ENCODE measurements at regions not wholly inside any gene's neighbourhood (a gene's known extent, or its start where the extent isn't known, plus 50 kb on each side); places are given as distances from the start of the nearest gene placed in this dataset.

DNA sequence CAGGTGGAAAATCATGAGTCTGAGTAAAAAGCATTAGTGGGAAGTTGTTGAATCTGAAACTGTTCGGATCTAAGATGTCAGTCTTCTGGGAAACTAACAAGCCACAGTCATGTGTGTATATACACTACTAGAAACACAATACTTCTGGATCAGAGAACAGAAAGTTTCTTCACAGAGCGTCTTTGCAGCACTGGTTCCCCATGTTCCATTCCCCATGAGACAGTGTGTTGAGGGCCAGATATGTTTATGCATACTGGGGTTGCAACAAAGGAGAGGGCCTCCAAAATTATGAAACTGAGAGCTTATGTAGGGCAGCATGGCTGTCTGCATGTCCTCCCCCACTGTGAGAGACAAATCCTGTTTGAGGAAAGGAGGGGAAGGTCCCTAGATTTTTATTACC lies 295.0 kb upstream of the NAV3 start:
- no peak overlapping the region for H3K4me3 ChIP-seq
- ATAC-seq (no peak), FAIRE-seq (no peak), DNase-seq (ENCODE audit: extremely low read depth in 1 of 4, low spot score in 3 of 4) (no peak)
- H3K9ac ChIP-seq (ENCODE audit: insufficient read depth in 1 of 2, low read depth in 2 of 2, low read length in 2 of 2) = no peak overlapping the region
- no peaks in the 10 kb centered on the region for H3K9me1 ChIP-seq (ENCODE audit: control insufficient read depth, insufficient read depth, low read length)
- in situ Hi-C loops (cut with MboI) = no loop called here
- H3K36me3 ChIP-seq (ENCODE audit: control insufficient read depth, insufficient read depth, low read length) = no peaks in the 10 kb centered on the region
- TF ChIP-seq ZNF217 (CRISPR knock-in tag; IDR thresholded peaks at IDR 0.05) (no peak), TEAD4 (IDR thresholded peaks at IDR 0.05; ENCODE audit: low read length) (no peak), TEAD4 (CRISPR knock-in tag; IDR thresholded peaks at IDR 0.05; ENCODE audit: borderline replicate concordance) (no peak), LARP7 (IDR thresholded peaks at IDR 0.05) (no peak), MEIS2 (IDR thresholded peaks at IDR 0.05; ENCODE audit: partially characterized antibody) (no peak), RBBP5 (IDR thresholded peaks at IDR 0.05; ENCODE audit: borderline replicate concordance, insufficient read depth, low read length, poor library complexity, severe bottlenecking) (no peak), TAL1 (IDR thresholded peaks at IDR 0.05) (no peak), ZNF444 (CRISPR knock-in tag; IDR thresholded peaks at IDR 0.05) (no peak)
- TF ChIP-seq, protein P1, sequence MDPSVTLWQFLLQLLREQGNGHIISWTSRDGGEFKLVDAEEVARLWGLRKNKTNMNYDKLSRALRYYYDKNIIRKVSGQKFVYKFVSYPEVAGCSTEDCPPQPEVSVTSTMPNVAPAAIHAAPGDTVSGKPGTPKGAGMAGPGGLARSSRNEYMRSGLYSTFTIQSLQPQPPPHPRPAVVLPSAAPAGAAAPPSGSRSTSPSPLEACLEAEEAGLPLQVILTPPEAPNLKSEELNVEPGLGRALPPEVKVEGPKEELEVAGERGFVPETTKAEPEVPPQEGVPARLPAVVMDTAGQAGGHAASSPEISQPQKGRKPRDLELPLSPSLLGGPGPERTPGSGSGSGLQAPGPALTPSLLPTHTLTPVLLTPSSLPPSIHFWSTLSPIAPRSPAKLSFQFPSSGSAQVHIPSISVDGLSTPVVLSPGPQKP (CRISPR knock-in tag; IDR thresholded peaks at IDR 0.05) = no peak
- TF ChIP-seq, protein P2, sequence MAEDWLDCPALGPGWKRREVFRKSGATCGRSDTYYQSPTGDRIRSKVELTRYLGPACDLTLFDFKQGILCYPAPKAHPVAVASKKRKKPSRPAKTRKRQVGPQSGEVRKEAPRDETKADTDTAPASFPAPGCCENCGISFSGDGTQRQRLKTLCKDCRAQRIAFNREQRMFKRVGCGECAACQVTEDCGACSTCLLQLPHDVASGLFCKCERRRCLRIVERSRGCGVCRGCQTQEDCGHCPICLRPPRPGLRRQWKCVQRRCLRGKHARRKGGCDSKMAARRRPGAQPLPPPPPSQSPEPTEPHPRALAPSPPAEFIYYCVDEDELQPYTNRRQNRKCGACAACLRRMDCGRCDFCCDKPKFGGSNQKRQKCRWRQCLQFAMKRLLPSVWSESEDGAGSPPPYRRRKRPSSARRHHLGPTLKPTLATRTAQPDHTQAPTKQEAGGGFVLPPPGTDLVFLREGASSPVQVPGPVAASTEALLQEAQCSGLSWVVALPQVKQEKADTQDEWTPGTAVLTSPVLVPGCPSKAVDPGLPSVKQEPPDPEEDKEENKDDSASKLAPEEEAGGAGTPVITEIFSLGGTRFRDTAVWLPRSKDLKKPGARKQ (CRISPR knock-in tag; IDR thresholded peaks at IDR 0.05) = no peak
- TF ChIP-seq, protein P3, sequence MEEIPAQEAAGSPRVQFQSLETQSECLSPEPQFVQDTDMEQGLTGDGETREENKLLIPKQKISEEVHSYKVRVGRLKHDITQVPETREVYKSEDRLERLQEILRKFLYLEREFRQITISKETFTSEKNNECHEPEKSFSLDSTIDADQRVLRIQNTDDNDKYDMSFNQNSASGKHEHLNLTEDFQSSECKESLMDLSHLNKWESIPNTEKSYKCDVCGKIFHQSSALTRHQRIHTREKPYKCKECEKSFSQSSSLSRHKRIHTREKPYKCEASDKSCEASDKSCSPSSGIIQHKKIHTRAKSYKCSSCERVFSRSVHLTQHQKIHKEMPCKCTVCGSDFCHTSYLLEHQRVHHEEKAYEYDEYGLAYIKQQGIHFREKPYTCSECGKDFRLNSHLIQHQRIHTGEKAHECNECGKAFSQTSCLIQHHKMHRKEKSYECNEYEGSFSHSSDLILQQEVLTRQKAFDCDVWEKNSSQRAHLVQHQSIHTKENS (CRISPR knock-in tag; IDR thresholded peaks at IDR 0.05) = no peak
- TF ChIP-seq, protein P4, sequence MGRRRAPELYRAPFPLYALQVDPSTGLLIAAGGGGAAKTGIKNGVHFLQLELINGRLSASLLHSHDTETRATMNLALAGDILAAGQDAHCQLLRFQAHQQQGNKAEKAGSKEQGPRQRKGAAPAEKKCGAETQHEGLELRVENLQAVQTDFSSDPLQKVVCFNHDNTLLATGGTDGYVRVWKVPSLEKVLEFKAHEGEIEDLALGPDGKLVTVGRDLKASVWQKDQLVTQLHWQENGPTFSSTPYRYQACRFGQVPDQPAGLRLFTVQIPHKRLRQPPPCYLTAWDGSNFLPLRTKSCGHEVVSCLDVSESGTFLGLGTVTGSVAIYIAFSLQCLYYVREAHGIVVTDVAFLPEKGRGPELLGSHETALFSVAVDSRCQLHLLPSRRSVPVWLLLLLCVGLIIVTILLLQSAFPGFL (CRISPR knock-in tag; IDR thresholded peaks at IDR 0.05) = no peak
- TF ChIP-seq, protein P5, sequence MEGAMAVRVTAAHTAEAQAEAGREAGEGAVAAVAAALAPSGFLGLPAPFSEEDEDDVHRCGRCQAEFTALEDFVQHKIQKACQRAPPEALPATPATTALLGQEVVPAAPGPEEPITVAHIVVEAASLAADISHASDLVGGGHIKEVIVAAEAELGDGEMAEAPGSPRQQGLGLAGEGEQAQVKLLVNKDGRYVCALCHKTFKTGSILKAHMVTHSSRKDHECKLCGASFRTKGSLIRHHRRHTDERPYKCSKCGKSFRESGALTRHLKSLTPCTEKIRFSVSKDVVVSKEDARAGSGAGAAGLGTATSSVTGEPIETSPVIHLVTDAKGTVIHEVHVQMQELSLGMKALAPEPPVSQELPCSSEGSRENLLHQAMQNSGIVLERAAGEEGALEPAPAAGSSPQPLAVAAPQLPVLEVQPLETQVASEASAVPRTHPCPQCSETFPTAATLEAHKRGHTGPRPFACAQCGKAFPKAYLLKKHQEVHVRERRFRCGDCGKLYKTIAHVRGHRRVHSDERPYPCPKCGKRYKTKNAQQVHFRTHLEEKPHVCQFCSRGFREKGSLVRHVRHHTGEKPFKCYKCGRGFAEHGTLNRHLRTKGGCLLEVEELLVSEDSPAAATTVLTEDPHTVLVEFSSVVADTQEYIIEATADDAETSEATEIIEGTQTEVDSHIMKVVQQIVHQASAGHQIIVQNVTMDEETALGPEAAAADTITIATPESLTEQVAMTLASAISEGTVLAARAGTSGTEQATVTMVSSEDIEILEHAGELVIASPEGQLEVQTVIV (CRISPR knock-in tag; IDR thresholded peaks at IDR 0.05; ENCODE audit: borderline replicate concordance) = no peak
- TF ChIP-seq, protein P6, sequence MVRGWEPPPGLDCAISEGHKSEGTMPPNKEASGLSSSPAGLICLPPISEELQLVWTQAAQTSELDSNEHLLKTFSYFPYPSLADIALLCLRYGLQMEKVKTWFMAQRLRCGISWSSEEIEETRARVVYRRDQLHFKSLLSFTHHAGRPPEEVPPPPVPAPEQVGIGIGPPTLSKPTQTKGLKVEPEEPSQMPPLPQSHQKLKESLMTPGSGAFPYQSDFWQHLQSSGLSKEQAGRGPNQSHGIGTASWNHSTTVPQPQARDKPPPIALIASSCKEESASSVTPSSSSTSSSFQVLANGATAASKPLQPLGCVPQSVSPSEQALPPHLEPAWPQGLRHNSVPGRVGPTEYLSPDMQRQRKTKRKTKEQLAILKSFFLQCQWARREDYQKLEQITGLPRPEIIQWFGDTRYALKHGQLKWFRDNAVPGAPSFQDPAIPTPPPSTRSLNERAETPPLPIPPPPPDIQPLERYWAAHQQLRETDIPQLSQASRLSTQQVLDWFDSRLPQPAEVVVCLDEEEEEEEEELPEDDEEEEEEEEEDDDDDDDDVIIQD (CRISPR knock-in tag; IDR thresholded peaks at IDR 0.05) = no peak
- H4K20me1 ChIP-seq (replicated peaks; ENCODE audit: control insufficient read depth, insufficient read depth, low read length) = no peaks in the 10 kb centered on the region
- intact Hi-C loops (cut with micrococcal nuclease) = no loop called here
- H3K9me3 ChIP-seq (replicated peaks; ENCODE audit: control insufficient read depth, insufficient read depth, low read depth, low read length) = no peaks in the 10 kb centered on the region
- ChIA-PET POLR2A (no interaction called here), CTCF (ENCODE audit: low intra/inter-chr PET ratio) (no interaction called here)
- no peaks in the 10 kb centered on the region for H3K27me3 ChIP-seq (ENCODE audit: control insufficient read depth in 2 of 2, insufficient read depth in 2 of 2, low read length in 2 of 2)
- no peak overlapping the region for H3K4me2 ChIP-seq (ENCODE audit: insufficient read depth, low read length)
- no TSS peak for BruUV-seq (replicated peaks)
- 0% methylated on average over 2 of the region's 2 CpGs for WGBS (ENCODE audit: insufficient coverage, low coverage, missing lambda C conversion rate)
- H2AFZ ChIP-seq (ENCODE audit: low read depth, low read length) = no peak overlapping the region
- no peak overlapping the region for H3K27ac ChIP-seq (ENCODE audit: extremely low read depth, low read depth, low read length)
- no peaks in the 10 kb centered on the region for H3K79me2 ChIP-seq (ENCODE audit: control insufficient read depth, insufficient read depth, low read length)
- H3K4me1 ChIP-seq (replicated peaks in 1 of 2; ENCODE audit: control insufficient read depth in 2 of 2, insufficient read depth in 2 of 2, low read length in 2 of 2) = no peaks in the 10 kb centered on the region
